HG02759 (cell line): ENCODE measurements at regions not wholly inside any gene's neighbourhood (a gene's known extent, or its start where the extent isn't known, plus 50 kb on each side); places are given as distances from the start of the nearest gene placed in this dataset.

ENCODE experiments used
- ATAC-seq: cut with Tn5 transposase; IDR thresholded peaks from one replicate; pipeline ENCODE4 v1.9.1; 2021; ENCODE audit warnings: mild to moderate bottlenecking, moderate library complexity; ENCODE audit not compliant: unreplicated experiment

GRCh38 chr4:32574803-32575202 lies 1854.6 kb downstream of the PCDH7 start:
- ATAC-seq: no peak

GRCh38 chr4:32589097-32589496 lies 1868.9 kb downstream of the PCDH7 start:
- ATAC-seq: no peak

GRCh38 chr4:32589853-32590252 lies 1869.7 kb downstream of the PCDH7 start:
- no peak for ATAC-seq

GRCh38 chr4:32597354-32597753 lies 1877.2 kb downstream of the PCDH7 start:
- ATAC-seq: no peak

GRCh38 chr4:32601848-32602247 lies 1881.7 kb downstream of the PCDH7 start:
- no peak for ATAC-seq

GRCh38 chr4:32607978-32608377 lies 1887.8 kb downstream of the PCDH7 start:
- ATAC-seq: no peak

GRCh38 chr4:32624943-32625603 lies 1904.9 kb downstream of the PCDH7 start:
- no peak for ATAC-seq

GRCh38 chr4:32625687-32626337 lies 1905.6 kb downstream of the PCDH7 start:
- no peak for ATAC-seq

- no peak for ATAC-seq
These were observed 1911.7 kb downstream of the PCDH7 start for GRCh38 chr4:32631831-32632230.

GRCh38 chr4:32633421-32633820 lies 1913.3 kb downstream of the PCDH7 start:
- no peak for ATAC-seq

- ATAC-seq: no peak
These were observed 1925.5 kb downstream of the PCDH7 start for GRCh38 chr4:32645653-32646052.

- ATAC-seq: no peak
These were observed 1937.8 kb downstream of the PCDH7 start for GRCh38 chr4:32658019-32658418.

- ATAC-seq: no peak
These were observed 1941.1 kb downstream of the PCDH7 start for GRCh38 chr4:32661229-32661628.

GRCh38 chr4:32662803-32663202 lies 1942.6 kb downstream of the PCDH7 start:
- no peak for ATAC-seq

GRCh38 chr4:32672359-32672758 lies 1952.2 kb downstream of the PCDH7 start:
- no peak for ATAC-seq

GRCh38 chr4:32680946-32681345 lies 1960.8 kb downstream of the PCDH7 start:
- ATAC-seq: no peak

GRCh38 chr4:32684160-32684559 lies 1964.0 kb downstream of the PCDH7 start:
- no peak for ATAC-seq

GRCh38 chr4:32686123-32686522 lies 1966.0 kb downstream of the PCDH7 start:
- no peak for ATAC-seq

GRCh38 chr4:32689518-32689917 lies 1969.3 kb downstream of the PCDH7 start:
- no peak for ATAC-seq

- no peak for ATAC-seq
These were observed 1977.2 kb downstream of the PCDH7 start for GRCh38 chr4:32697281-32697814.

GRCh38 chr4:32700838-32701237 lies 1980.7 kb downstream of the PCDH7 start:
- ATAC-seq: no peak

- no peak for ATAC-seq
These were observed 1986.7 kb downstream of the PCDH7 start for GRCh38 chr4:32706893-32707292.
